ENCODE measurements at regions not wholly inside any gene's neighbourhood (a gene's known extent, or its start where the extent isn't known, plus 50 kb on each side); places are given as distances from the start of the nearest gene placed in this dataset.

- DNase-seq (ENCODE audit: low read depth in 2 of 2) = no peak
Observed at GRCh38 chr18:45119876-45120275, 439.2 kb downstream of the SETBP1 start.

DNA sequence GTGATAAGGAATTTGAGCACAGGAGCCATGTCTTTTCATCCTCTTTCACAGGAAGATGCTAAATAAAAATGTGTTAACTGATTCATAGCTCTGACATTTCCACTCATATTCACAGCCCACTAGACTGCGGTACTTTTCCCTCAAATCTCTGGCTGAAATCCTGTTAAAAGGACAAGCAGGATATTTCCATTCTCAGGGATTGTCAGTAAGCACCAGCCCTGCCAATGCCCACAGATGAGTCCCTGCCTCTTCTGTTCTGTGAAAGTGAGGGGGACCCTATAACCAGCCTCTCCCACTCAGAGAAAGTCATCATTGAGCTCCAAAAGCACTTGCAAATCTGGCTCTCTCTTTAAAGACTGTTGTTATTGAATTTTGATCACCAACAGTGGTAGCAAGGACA is 440.5 kb downstream of the SETBP1 start:
- DNase-seq (ENCODE audit: low read depth in 2 of 2) = no peak

GRCh38 chr18:45122506-45122905 is 441.8 kb downstream of the SETBP1 start:
- no peak for DNase-seq (ENCODE audit: low read depth in 2 of 2)

DNA sequence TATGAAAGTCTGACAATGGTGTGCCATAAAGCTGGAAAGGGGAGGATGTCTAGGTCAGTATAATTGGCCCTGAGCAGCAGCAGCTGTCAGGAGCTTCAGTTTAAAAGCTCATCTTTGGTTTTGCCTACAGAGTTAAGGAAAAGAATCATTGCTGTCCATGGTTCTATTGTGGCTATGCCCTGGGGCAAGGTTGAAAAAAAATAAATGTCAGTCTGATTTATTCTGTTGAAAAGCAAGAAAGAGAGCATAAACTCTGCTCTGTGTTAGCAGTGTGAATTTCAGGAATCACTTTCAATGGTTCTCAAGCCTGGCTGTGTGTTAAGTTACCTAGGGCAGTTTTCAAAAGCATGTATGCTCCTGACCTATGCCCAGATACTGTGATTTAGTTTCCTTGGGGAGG is 446.7 kb downstream of the SETBP1 start:
- no peak for DNase-seq (ENCODE audit: low read depth in 2 of 2)

DNA sequence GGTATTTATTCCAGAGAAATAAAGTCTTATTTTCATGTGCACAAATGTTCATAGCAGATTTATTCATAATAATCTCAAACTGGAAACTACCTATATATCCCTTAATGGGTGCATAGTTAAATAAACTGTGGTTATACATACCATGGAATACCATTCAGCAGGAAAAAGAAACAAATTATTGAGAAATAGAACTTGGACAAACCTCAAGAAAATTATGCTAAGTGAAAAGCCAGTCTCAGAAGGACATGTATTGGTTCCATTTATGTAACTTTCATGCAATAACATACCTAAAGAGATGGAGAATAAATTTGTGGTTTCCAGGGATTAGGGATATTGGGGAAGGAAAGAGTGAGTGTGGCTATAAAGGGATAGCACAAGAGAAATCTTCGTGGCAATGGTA is 452.6 kb downstream of the SETBP1 start:
- DNase-seq (ENCODE audit: low read depth in 2 of 2) = no peak

- no peak for DNase-seq (ENCODE audit: low read depth in 2 of 2)
Observed at GRCh38 chr18:45136381-45137086, 455.8 kb downstream of the SETBP1 start.

- no peak for DNase-seq (ENCODE audit: low read depth in 2 of 2)
Observed at GRCh38 chr18:45137087-45137419, 456.4 kb downstream of the SETBP1 start.

DNA sequence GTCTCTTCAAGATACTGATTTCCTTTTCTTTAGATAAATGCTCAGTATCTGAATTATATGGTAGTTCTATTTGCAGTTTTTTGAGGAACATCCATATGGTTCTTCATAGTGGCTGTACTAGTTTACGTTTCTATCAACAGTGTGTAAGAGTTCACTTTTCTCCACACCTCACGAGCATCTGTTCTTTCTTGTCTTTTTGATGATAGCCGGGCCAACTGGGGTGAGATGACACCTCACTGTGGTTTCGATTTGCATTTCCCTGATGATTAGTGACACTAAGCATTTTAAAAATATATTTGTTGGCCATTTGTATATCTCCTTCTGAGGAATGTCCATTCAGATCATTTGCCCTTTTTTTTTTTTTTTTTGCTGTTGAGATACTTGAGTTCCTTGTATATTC is 458.8 kb downstream of the SETBP1 start:
- DNase-seq (ENCODE audit: low read depth in 2 of 2) = no peak

DNA sequence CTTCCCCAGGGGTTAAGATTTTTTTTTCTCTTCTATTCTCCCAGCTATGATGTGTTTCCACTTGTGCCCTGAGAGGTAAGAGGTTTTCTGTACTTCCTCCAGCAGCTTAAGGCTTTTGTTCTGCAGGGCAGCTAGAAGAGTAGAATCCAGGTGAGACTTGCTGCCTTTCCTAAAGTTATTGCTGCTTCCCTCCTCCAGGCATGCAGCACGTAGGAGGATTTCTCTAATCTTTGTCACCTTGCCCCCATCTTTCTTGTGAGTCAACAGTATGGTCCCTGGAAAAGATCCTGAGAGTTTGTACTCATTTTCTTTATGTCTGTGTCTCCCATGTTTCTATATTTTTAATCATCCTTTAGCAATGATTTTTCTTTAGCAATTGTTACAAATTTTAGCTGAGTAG is 462.2 kb downstream of the SETBP1 start:
- no peak for DNase-seq (ENCODE audit: low read depth in 2 of 2)

DNA sequence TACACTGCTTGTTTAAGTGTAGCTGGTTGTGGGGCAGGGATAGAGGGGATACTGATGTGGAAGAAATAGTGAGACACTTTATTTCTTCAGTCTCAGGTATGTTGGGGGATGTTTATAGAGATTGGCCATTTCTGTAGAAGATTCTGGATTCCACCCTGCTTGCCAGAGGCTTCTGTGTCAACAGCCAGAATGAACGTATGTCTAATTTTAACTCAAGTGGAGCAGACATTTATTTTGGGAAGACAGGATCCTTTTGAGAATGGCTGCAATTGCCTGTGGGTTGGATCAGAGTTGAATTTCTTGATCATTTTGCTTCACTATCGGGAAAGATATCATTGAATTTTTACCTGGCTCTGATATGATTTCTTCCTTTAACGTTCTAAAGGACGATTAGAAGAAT is 465.6 kb upstream of the SLC14A2 start:
- no peak for DNase-seq (ENCODE audit: low read depth in 2 of 2)

DNA sequence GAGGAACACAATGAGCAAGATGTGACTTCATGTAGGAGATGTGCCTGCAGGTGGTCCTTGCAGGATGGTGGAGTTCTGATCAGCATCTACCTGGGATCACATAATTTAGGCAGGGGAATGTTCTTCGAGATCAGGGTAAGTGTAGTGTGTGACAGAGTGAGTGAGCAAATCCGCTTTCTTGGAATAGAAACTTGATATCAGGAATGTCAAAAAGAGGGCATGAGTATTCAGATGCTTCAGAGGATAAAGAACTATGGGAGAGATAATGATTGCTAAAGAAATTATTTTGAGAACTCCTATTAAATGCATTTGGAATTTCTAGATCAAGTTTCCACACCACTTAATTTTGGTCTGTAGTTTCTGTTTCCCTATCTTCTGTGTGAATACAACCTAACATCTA is 463.6 kb upstream of the SLC14A2 start:
- no peak for DNase-seq (ENCODE audit: low read depth in 2 of 2)

GRCh38 chr18:45155526-45155925 is 459.8 kb upstream of the SLC14A2 start:
- DNase-seq (ENCODE audit: low read depth in 2 of 2) = no peak

DNA sequence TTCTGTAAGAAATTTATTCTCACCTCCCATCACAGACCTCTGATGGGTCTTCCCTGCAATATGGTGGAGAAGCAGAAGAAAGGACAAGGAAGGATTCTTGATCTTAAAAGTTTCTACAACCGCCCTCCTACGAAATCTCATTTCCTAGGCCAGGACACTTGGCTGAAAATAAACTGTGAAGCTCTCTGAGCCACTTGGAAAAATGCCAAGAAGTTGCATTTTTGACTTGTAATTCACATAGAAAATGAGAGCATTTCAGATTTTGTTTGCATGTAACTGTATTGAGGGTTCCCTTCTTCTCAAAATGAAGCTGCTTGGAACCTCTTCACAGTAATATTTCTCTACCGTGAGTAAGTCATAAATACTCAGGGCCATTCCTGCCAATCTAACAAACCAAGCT is 458.3 kb upstream of the SLC14A2 start:
- no peak for DNase-seq (ENCODE audit: low read depth in 2 of 2)

GRCh38 chr18:45157576-45157975 is 457.7 kb upstream of the SLC14A2 start:
- DNase-seq (ENCODE audit: low read depth in 2 of 2) = no peak

DNA sequence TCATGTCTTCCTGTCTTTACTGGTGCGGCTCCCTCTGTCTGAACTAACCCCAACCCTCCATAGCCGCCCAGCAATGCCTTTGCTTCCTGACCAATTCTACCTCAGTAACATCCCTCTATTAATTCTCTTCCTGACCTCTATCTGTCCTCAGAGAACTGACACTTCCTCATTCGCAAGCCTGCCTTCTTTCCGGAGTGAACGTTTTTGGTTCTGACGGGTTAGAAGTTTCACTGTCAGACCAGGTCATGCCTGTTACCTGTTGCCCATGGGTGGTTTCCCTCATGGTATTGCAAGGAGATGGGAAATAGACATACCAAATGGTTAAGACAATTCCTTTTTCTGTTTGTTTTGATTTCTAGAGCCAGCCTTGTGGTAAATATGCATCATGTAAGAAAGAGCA is 453.4 kb upstream of the SLC14A2 start:
- DNase-seq (ENCODE audit: low read depth in 2 of 2) = no peak

GRCh38 chr18:45163871-45164270 is 451.4 kb upstream of the SLC14A2 start:
- no peak for DNase-seq (ENCODE audit: low read depth in 2 of 2)

GRCh38 chr18:45164551-45164950 is 450.7 kb upstream of the SLC14A2 start:
- DNase-seq (ENCODE audit: low read depth in 2 of 2) = no peak

- no peak for DNase-seq (ENCODE audit: low read depth in 2 of 2)
Observed at GRCh38 chr18:45165176-45165713, 450.0 kb upstream of the SLC14A2 start.

DNA sequence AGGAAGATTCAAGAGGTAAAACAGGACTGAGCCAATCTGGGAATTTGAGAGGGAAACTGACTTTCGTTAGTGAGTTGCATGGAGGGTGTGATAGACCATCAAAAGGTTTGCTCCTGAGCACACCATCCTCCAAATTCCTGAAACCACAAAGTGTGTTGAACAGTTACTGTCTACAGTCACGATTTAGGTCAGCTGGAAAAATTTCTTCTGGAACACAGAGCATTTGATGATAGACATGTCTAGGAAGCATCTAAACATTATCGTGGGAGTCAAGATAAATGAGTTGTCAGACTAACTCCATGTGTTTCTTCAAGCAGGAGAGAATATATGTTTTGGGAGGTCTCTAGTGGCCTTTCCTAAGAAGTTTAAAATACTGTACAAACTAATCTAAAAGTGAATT is 449.4 kb upstream of the SLC14A2 start:
- no peak for DNase-seq (ENCODE audit: low read depth in 2 of 2)

DNA sequence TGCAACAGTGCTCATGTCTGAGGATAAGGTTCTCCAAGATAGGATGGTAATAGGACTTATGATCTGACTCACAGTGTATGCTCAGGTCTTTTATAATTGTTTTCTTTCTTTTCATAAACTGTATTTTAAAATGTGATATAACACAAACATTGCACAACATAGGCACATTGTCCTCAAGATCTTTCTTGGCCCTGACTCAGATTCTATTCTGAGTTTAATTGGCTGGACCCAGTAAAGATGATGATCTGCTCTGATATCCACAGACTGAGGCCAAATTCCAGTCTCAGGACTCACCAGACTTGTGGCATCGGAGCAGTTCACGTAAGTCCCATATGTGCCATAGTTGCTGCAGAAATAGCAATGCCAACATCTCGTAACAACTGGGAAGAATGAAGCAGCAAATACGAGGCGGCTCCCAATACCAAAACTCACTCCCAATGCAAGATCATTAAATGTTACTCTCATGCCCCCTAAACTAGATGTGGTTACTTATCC is 448.9 kb upstream of the SLC14A2 start:
- DNase-seq (ENCODE audit: low read depth in 2 of 2) = no peak

DNA sequence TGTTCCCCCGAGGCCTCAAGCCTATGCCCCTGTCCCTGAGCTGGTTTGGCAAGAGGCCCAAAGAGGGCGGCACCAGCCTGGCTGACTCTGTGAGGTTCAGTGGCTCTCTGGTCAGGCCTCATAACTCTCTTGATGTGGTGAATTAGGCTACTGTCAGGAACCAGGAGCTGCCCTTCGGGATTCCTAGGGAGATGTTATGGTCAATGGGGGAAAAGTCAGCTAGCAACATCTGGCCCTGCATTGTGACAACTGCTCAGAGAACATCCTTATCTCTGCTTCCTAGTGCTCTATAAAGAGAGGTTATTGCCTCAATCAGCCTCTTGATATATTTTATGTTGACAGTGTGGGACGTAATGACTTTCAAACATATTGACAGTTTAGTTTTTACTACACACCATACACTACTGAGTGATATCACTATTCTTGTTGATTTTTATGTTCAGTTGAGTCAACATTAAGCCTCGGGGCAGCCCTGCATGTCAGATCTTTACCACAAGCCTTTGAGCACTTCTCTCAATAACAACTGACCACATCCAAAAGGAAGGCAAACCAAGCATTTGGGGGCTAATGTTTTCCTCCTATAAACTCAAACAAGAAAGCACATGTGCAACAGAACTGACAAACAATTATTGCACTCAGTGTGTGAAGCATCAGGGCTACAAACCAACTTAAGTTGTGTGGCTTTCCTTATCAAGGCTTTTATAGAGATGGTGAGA is 448.3 kb upstream of the SLC14A2 start:
- no peak for DNase-seq (ENCODE audit: low read depth in 2 of 2)

- DNase-seq (ENCODE audit: low read depth in 2 of 2) = no peak
Observed at GRCh38 chr18:45167631-45168280, 447.5 kb upstream of the SLC14A2 start.

Data from stimulated activated CD8-positive, alpha-beta memory T cell treated with anti-CD3 and anti-CD28 coated beads, Interleukin-2, amount 100 ng/mL, for 48 hours (primary cell).